ENCODE measurements at regions not wholly inside any gene's neighbourhood (a gene's known extent, or its start where the extent isn't known, plus 50 kb on each side); places are given as distances from the start of the nearest gene placed in this dataset. TPM values are rescaled to one million over a fixed set of nuclear protein-coding genes. Genes with fewer than 3 reads are reported as not detected.

- POLR2A ChIA-PET: no interaction called here
- H3K27me3 Mint-ChIP-seq (ENCODE audit: low read depth): no peaks in the 10 kb centered on the region
- CTCF ChIA-PET: interaction anchor here (1.4 kb wide), 1 partner anchor 21 kb away, joined by 6 read pairs; no protein-coding TSS in a partner anchor
- 0 out of 2 replicates have a peak, but pooled peaks cover 2% of the 10 kb centered on the region for H3K36me3 Mint-ChIP-seq
- H3K4me3 Mint-ChIP-seq: no peak overlapping the region
- no peak overlapping the region for H3K27ac Mint-ChIP-seq
- DNase-seq (ENCODE audit: low spot score): no peak
- ATAC-seq: no peak
- peaks cover 7% of the 10 kb centered on the region for H3K4me1 Mint-ChIP-seq
- no peak for TF ChIP-seq ATF3 (CRISPR knock-in tag; conservative IDR thresholded peaks at IDR 0.05)
- no peak for TF ChIP-seq FOXP1 (CRISPR knock-in tag; IDR thresholded peaks at IDR 0.05; ENCODE audit: borderline replicate concordance)
- peaks cover 19% of the 10 kb centered on the region for H3K9me3 Mint-ChIP-seq
These were observed 52.3 kb upstream of the EDNRA start for GRCh38 chr4:147428583-147428982.

GRCh38 chr4:147430111-147430510, 50.8 kb upstream of the EDNRA start:
- CTCF ChIA-PET: interaction anchor here (1.4 kb wide), 1 partner anchor 23 kb away, joined by 6 read pairs; no protein-coding TSS in a partner anchor
- Mint-ChIP-seq H3K4me3 (no peak overlapping the region), H3K4me1 (peaks cover 7% of the 10 kb centered on the region), H3K27ac (no peak overlapping the region), H3K9me3 (peaks cover 22% of the 10 kb centered on the region), H3K36me3 (0 out of 2 replicates have a peak, but pooled peaks cover 2% of the 10 kb centered on the region), H3K27me3 (ENCODE audit: low read depth) (no peaks in the 10 kb centered on the region)
- DNase-seq (ENCODE audit: low spot score) (no peak), ATAC-seq (no peak)
- POLR2A ChIA-PET: no interaction called here
- TF ChIP-seq FOXK1 (CRISPR knock-in tag; IDR thresholded peaks at IDR 0.05) (no peak), RORB (CRISPR knock-in tag; IDR thresholded peaks at IDR 0.05) (no peak), JAZF1 (CRISPR knock-in tag; IDR thresholded peaks at IDR 0.05) (no peak), NFATC4 (CRISPR knock-in tag; IDR thresholded peaks at IDR 0.05) (no peak)

Small RNAs in the stretch of these regions (microRNA-seq; reads per million reads assigned to microRNA genes)
- gene MIR548G (ENCODE audit: borderline number of aligned reads): not detected

All from WTC11 (cell line).